ENCODE measurements at regions not wholly inside any gene's neighbourhood (a gene's known extent, or its start where the extent isn't known, plus 50 kb on each side); places are given as distances from the start of the nearest gene placed in this dataset.
A peak's percentile ranks its signal among the peaks of the same experiment; 100 is the strongest.
"Not testable (repeated sequence)": the region's sequence is repeated elsewhere in the genome, so short reads cannot be mapped to it uniquely, and the experiment has no call there.

DNA sequence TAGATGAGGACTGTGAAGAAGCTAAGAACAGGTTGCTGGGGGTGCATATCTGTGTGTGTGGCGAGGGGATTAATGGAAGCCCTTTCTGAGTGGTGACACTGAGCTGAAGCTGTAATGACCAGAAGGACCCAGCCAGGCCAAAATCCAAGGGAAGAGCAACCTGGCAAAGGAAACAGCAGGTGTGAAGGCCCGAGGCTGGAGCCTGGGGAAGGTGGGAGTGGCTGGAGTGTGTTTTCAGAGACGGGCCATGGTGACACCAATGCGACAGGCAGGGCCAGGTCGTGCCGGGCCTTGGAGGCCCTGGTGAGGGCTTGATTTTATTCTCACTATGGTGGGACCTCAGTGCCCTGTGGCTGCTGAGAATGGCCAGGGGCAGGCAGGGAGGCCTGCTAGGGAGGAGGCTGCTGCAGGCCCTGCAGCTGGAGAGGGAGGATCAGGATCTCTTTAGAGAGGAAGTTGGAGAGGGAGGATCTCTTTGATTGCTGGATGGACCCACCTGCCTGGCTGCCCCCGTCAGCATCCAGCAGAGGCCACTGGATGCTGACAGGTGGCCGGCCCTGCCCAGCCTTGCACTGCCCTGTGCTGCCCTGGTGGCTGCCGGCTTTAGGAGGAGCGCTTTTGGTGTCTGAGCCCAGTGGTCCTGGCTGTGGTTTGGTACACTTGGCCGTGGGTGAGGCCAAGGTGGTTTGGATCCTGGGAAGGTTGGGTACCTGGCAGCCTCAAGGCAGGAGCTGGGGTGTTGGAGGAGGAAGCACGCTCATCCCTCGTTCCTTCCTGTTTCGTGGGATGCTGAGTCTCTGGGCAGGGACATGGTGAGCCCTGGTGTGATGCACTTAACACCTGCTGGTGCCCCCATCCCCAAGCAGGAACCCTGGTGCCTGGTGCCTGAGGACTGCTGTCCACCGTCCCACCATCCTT, 188.3 kb downstream of the SEC14L1 start:
- Mint-ChIP-seq H3K9me3 (peaks cover 10% of the 10 kb centered on the region), H3K36me3 (no peaks in the 10 kb centered on the region), H3K4me1 (ENCODE audit: low read depth) (peaks cover 58% of the 10 kb centered on the region), H3K27me3 (no peaks in the 10 kb centered on the region), H3K27ac (peak overlapping the region; percentile 40), H3K4me3 (no peak overlapping the region)
- peak; percentile 7 for DNase-seq
- POLR2A ChIA-PET = no interaction called here
- intact Hi-C loops (cut with micrococcal nuclease) = loop anchor here (5.0 kb wide), 1 partner anchor 47 kb away; no protein-coding TSS in a partner anchor
- CTCF ChIA-PET = interaction anchor here (0.6 to 5.3 kb wide), 4 partner anchors 71 to 123 kb away, joined by 3 to 65 read pairs (median 8); no protein-coding TSS in a partner anchor

DNA sequence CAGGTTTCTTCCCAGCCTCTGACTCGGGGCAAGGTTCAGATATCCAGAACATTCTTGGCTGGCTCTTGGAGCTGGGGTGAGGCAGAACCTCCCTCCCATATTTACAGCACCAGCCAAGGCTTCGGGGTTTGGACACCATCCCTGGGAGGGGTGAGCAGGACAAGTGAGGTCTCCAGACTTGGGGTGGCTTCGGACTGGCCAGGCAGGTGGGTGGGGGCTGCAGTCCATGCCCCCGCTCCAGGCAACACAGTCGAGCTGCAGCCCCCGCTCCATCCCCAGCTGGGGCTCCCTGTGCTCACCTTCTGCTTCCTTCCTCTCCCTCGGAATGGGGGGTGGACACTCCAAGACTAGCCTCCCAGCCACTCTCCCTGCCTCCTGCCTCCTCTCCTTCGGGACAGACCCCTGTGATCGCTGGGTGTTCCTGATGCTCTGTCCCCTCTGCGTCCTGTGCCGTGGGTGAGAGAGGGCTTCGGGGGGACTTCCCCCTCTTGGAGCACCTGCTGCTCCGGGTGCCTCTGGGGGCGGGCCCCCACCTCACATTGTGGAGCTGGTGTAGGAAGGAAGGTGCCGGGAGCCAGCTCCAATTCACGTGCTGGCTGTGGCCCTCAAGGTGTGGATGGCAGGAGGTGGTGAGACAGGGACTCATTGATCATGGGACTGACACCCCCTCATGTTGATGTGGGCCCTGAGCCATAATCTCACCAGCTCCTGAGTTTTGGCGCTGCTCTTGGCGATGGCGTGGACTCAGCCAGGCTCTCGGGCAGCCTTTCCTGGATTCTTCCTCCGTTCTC, 189.2 kb downstream of the SEC14L1 start:
- no peak overlapping the region for H3K27ac Mint-ChIP-seq
- no peaks in the 10 kb centered on the region for H3K36me3 Mint-ChIP-seq
- peaks cover 52% of the 10 kb centered on the region for H3K4me1 Mint-ChIP-seq (ENCODE audit: low read depth)
- POLR2A ChIA-PET = no interaction called here
- H3K9me3 Mint-ChIP-seq = peaks cover 10% of the 10 kb centered on the region
- DNase-seq = peak; percentile 7
- H3K4me3 Mint-ChIP-seq = peak overlapping the region; percentile 5
- intact Hi-C loops (cut with micrococcal nuclease) = loop anchor here (5.0 to 10.0 kb wide), 2 partner anchors 48 to 505 kb away; no protein-coding TSS in a partner anchor
- H3K27me3 Mint-ChIP-seq = no peaks in the 10 kb centered on the region
- CTCF ChIA-PET = interaction anchor here (1.0 to 5.3 kb wide), 12 partner anchors 9 to 165 kb away, joined by 3 to 65 read pairs (median 12); no protein-coding TSS in a partner anchor

DNA sequence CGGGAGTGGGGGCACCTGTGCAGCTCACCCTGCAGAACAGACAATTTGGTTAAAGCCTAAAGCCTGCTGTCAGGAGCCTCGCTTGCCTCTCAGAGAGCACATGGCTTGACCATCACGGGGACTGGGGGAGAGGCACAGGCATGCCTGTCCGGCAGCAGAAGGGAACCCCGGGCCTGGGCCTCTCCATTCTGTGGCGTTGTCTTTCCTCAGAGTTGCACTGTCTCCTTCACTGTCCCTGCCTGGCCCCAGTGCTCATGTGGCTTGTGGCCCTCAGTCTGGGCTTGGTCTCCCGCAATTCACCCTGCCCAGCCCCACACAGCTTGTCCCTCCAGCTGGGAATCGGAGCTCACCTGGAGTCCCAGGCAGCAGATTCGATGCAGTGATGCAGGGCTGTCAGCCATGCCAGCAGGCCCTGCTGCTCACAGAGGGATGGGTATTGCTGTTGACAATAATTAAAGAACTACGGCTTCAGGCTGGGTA, 189.9 kb downstream of the SEC14L1 start:
- POLR2A ChIA-PET = interaction anchor here (0.6 to 1.2 kb wide), 2 partner anchors 44 to 293 kb away, joined by 3 to 4 read pairs; no protein-coding TSS in a partner anchor
- Mint-ChIP-seq H3K4me1 (ENCODE audit: low read depth) (peaks cover 45% of the 10 kb centered on the region), H3K27me3 (no peaks in the 10 kb centered on the region), H3K27ac (no peak overlapping the region), H3K36me3 (no peaks in the 10 kb centered on the region), H3K4me3 (no peak overlapping the region), H3K9me3 (peaks cover 10% of the 10 kb centered on the region)
- DNase-seq = peak; percentile 7
- CTCF ChIA-PET = interaction anchor here (0.7 to 5.3 kb wide), 19 partner anchors 10 to 172 kb away, joined by 3 to 65 read pairs (median 7); no protein-coding TSS in a partner anchor
- intact Hi-C loops (cut with micrococcal nuclease) = loop anchor here (1.0 to 10.0 kb wide), 2 partner anchors 165 to 504 kb away; no protein-coding TSS in a partner anchor

DNA sequence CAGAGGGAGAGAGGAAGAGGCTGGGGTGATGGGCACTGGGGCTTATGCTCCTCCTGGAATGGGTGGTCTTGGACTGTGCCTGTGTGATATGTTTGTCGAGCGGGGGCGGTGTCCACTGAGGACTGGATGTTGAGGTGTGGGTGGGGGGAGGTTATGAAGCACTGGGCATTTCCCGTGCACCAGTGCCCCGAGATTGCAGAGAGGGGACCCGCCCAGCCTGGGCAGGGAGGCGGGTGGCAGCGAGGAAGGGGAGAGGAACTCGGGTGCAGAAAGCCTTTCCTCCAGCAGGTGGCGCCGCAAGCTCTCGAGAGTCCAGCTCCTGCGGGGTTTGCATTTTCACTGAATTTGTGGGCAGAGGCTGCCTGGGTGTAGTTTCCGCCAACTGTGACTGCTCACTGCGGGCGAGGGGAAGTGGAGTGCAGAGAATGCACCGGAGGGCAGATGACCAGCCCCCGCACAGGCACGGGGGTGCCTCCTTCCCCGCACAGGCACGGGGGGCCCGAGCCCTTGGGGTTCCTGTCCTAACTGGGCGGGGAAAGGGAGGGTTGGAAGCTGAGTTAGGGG, 190.6 kb downstream of the SEC14L1 start:
- Mint-ChIP-seq H3K4me1 (ENCODE audit: low read depth) (peaks cover 38% of the 10 kb centered on the region), H3K27me3 (no peaks in the 10 kb centered on the region), H3K27ac (peak overlapping the region; percentile 78), H3K9me3 (peaks cover 10% of the 10 kb centered on the region), H3K4me3 (peak overlapping the region; percentile 64), H3K36me3 (no peaks in the 10 kb centered on the region)
- POLR2A ChIA-PET = interaction anchor here (0.6 to 1.5 kb wide), 10 partner anchors 10 to 164 kb away, joined by 3 to 5 read pairs (median 3); no protein-coding TSS in a partner anchor
- DNase-seq = peak; percentile 97
- intact Hi-C loops (cut with micrococcal nuclease) = loop anchor here (1.0 to 10.0 kb wide), 2 partner anchors 164 to 503 kb away; no protein-coding TSS in a partner anchor
- CTCF ChIA-PET = interaction anchor here (0.6 to 5.3 kb wide), 30 partner anchors 10 to 192 kb away, joined by 3 to 65 read pairs (median 6); no protein-coding TSS in a partner anchor

DNA sequence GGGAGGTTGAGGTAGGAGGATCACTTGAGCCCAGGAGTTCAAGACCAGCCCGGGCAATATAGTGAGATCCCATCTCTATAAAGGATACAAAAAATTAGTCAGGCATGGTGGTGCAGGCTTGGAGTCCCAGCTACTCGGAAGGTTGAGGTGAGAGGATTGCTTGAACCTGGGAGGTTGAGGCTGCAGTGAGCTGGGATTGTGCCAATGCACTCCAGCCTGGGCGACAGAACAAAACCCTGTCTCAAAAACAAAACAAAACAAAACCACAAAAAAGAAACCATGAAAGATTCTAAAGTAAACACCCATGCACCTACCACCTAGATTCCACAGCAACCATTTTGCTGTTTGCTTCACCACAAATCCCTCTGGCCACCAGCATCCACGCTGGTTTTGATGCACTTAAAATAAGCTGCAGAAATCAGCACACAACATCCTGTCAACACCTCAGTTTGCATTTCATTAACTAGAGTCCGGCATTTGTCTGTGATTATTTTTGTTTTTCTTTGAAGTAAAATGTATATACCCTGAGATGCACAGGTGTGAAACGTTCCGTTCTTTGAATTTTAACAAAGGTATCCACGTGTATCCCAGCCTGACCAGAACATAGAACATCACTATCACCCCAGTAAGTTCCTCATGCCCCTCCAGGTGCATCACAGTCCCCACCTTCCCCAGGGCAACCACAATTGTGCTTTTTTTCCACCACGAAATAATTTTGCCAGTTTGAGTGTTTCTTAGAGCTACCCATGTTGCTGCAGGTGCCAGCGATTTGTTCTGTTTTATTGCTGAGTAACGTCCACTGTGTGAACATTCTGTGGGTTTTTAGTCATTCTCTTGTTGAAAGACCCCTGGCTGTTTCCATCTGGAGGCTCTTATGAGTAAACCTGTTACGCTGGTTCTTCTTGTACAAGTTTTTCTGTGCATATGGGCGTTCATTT, 191.5 kb downstream of the SEC14L1 start:
- H3K36me3 Mint-ChIP-seq = peaks cover 2% of the 10 kb centered on the region
- ChIA-PET CTCF (interaction anchor here (0.6 to 5.3 kb wide), 27 partner anchors 9 to 171 kb away, joined by 3 to 65 read pairs (median 7); no protein-coding TSS in a partner anchor), POLR2A (interaction anchor here (0.7 to 1.5 kb wide), 11 partner anchors 9 to 163 kb away, joined by 3 to 5 read pairs (median 3); no protein-coding TSS in a partner anchor)
- H3K4me3 Mint-ChIP-seq = peak overlapping the region; percentile 64
- H3K9me3 Mint-ChIP-seq = peaks cover 13% of the 10 kb centered on the region
- peak; percentile 51 for DNase-seq
- no peaks in the 10 kb centered on the region for H3K27me3 Mint-ChIP-seq
- H3K4me1 Mint-ChIP-seq (ENCODE audit: low read depth) = peaks cover 37% of the 10 kb centered on the region
- intact Hi-C loops (cut with micrococcal nuclease) = loop anchor here (2.0 to 10.0 kb wide), 4 partner anchors 40 to 502 kb away; no protein-coding TSS in a partner anchor
- H3K27ac Mint-ChIP-seq = peak overlapping the region; percentile 89

DNA sequence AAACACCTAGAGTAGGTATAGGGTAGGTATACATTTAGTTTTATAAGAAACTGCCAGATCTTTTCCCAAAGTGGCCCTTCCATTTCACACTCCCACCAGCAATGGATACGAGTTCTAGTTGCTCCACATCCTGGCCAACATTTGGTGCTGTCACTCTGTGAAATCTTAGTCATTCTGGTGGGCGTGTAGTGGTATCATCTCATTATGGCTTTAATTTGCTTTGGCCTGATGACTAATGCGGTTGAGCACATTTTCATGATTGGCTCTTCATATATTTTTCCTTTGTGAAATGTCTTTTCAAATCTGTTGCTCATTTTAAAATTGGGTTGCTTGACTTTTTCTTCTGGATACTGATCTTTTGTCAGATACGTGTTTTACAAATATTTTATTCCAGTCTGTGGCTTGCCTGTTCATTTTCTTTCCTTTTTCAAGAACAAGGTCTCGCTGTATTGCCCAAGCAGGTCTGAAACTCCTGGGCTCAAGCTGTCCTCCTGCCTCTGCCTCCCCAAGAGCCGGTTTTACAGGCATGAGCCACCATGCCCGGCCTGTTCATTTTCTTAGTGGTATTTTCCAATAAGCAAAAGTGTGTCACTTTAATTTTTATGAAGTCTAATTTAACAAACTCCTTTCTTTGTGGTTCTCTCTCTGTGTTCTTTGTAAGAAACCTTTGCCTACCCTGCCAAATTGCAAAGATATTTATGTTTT, 192.4 kb downstream of the SEC14L1 start:
- Mint-ChIP-seq H3K9me3 (peaks cover 16% of the 10 kb centered on the region), H3K36me3 (peaks cover 3% of the 10 kb centered on the region), H3K4me1 (ENCODE audit: low read depth) (peaks cover 41% of the 10 kb centered on the region), H3K4me3 (peak overlapping the region; percentile 64), H3K27ac (peak overlapping the region; percentile 89), H3K27me3 (no peaks in the 10 kb centered on the region)
- intact Hi-C loops (cut with micrococcal nuclease) = loop anchor here (1.0 to 10.0 kb wide), 7 partner anchors 8 to 502 kb away; no protein-coding TSS in a partner anchor
- ChIA-PET CTCF (interaction anchor here (1.0 to 5.3 kb wide), 11 partner anchors 7 to 162 kb away, joined by 3 to 65 read pairs (median 10); no protein-coding TSS in a partner anchor), POLR2A (interaction anchor here (1.0 to 1.5 kb wide), 3 partner anchors 57 to 139 kb away, joined by 3 to 5 read pairs (median 3); no protein-coding TSS in a partner anchor)
- DNase-seq = peak; percentile 67

DNA sequence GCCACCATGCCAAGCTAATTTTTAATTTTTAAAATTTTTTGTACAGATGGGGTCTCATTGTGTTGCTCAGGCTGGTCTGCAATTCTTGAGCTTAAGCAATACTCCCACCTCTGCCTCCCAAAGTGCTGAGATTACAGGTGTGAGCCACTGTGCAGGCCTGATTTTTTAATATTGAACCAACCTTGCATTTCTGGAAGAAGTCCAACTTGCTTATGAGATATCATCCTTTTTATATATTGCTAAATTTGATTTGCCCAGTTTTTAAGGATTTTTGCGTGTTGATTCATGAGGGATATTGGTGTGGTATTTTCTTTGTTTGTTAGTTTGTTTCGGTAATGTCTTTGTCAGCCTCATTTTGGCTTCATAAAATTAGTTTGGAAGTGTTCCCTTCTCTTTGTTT, 196.4 kb downstream of the SEC14L1 start:
- Mint-ChIP-seq H3K27ac (no peak overlapping the region), H3K4me3 (no peak overlapping the region), H3K4me1 (ENCODE audit: low read depth) (peaks cover 53% of the 10 kb centered on the region), H3K36me3 (peaks cover 3% of the 10 kb centered on the region), H3K9me3 (peaks cover 16% of the 10 kb centered on the region), H3K27me3 (no peaks in the 10 kb centered on the region)
- intact Hi-C loops (cut with micrococcal nuclease) = loop anchor here (10.0 kb wide), 1 partner anchor 498 kb away; no protein-coding TSS in a partner anchor
- ChIA-PET CTCF (interaction anchor here (1.5 kb wide), 1 partner anchor 64 kb away, joined by 6 read pairs; no protein-coding TSS in a partner anchor), POLR2A (no interaction called here)
- DNase-seq = no peak

DNA sequence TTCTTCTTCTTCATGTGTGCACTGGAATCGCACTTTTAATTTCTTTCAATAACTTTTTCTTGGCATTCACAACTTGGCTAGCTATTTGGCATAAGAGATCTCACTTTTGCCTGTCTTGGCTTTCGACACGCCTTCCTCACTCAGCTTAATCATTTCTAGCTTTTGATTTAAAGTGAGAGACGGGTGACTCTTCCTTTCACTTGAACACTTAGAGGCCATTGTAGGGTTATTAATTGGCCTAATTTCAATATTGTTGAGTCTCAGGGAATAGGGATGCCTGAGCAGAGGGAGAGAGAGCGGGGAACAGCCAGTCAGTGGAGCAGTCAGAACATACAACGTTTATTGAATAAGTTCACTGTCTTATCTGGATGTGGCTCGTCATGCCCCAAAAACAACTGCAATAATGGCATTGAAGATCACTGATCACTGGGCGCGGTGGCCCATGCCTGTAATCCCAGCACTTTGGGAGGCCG, 200.3 kb downstream of the SEC14L1 start:
- intact Hi-C loops (cut with micrococcal nuclease) = loop anchor here (1.0 kb wide), 1 partner anchor 8 kb away; no protein-coding TSS in a partner anchor
- DNase-seq = peak; percentile 54
- Mint-ChIP-seq H3K36me3 (peaks cover 3% of the 10 kb centered on the region), H3K4me1 (ENCODE audit: low read depth) (peaks cover 61% of the 10 kb centered on the region), H3K27me3 (no peaks in the 10 kb centered on the region), H3K4me3 (peak overlapping the region; percentile 14), H3K27ac (peak overlapping the region; percentile 35), H3K9me3 (peaks cover 6% of the 10 kb centered on the region)
- POLR2A ChIA-PET = interaction anchor here (0.9 to 2.0 kb wide), 5 partner anchors 10 to 125 kb away, joined by 3 to 7 read pairs (median 5); no protein-coding TSS in a partner anchor
- CTCF ChIA-PET = interaction anchor here (0.7 to 5.0 kb wide), 6 partner anchors 10 to 591 kb away, joined by 3 to 20 read pairs (median 8); no protein-coding TSS in a partner anchor

DNA sequence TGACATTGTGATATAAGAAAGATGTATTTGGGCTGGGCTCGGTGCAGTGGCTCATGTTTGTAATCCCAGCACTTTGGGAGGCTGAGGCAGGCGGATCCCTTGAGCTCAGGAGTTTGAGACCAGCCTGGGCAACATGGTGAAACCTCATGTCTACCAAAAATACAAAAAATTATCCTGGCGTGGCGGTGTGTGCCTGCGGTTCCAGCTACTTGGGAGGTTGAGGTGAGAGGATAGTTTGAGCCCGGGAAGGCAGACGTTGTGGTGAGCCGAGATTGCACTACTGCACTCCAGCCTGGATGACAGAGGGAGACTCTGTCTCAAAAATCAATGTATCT, 201.9 kb downstream of the SEC14L1 start:
- not testable (repeated sequence) for H3K27me3 Mint-ChIP-seq, H3K4me3 Mint-ChIP-seq, H3K9me3 Mint-ChIP-seq, H3K36me3 Mint-ChIP-seq, DNase-seq
- CTCF ChIA-PET = interaction anchor here (2.4 to 5.0 kb wide), 2 partner anchors 11 to 88 kb away, joined by 8 to 20 read pairs; no protein-coding TSS in a partner anchor
- Mint-ChIP-seq H3K4me1 (ENCODE audit: low read depth) (peaks cover 59% of the 10 kb centered on the region), H3K27ac (peak overlapping the region; percentile 79)
- intact Hi-C loops (cut with micrococcal nuclease) = loop anchor here (1.0 kb wide), 1 partner anchor 32 kb away; no protein-coding TSS in a partner anchor
- POLR2A ChIA-PET = interaction anchor here (0.6 to 1.1 kb wide), 3 partner anchors 11 to 65 kb away, joined by 3 read pairs; no protein-coding TSS in a partner anchor
